A673 (cell line): ENCODE measurements at regions not wholly inside any gene's neighbourhood (a gene's known extent, or its start where the extent isn't known, plus 50 kb on each side); places are given as distances from the start of the nearest gene placed in this dataset.

Experiments used
- EZH2 ChIP-seq: fragments of 200-600 bp; sonication (generic); IDR thresholded peaks from 2 replicates; pipeline ENCODE4 v1.6.1; 2017; ENCODE audit warnings: borderline replicate concordance, low read depth, mild to moderate bottlenecking, mixed read lengths, antibody characterized with exemption, low read length; ENCODE audit not compliant: poor library complexity, severe bottlenecking
- TF ChIP-seq, protein P1 (sequence below): fragments of 300-800, 200-600 bp; sonication (generic); conservative IDR thresholded peaks from 2 replicates; pipeline ENCODE4 v1.5.1; 2017; ENCODE audit warnings: low read depth, mild to moderate bottlenecking, antibody characterized with exemption, low read length, moderate library complexity, mixed read lengths

- TF ChIP-seq, protein P1, sequence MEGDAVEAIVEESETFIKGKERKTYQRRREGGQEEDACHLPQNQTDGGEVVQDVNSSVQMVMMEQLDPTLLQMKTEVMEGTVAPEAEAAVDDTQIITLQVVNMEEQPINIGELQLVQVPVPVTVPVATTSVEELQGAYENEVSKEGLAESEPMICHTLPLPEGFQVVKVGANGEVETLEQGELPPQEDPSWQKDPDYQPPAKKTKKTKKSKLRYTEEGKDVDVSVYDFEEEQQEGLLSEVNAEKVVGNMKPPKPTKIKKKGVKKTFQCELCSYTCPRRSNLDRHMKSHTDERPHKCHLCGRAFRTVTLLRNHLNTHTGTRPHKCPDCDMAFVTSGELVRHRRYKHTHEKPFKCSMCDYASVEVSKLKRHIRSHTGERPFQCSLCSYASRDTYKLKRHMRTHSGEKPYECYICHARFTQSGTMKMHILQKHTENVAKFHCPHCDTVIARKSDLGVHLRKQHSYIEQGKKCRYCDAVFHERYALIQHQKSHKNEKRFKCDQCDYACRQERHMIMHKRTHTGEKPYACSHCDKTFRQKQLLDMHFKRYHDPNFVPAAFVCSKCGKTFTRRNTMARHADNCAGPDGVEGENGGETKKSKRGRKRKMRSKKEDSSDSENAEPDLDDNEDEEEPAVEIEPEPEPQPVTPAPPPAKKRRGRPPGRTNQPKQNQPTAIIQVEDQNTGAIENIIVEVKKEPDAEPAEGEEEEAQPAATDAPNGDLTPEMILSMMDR: no peak
- no peak for TF ChIP-seq EZH2
These were observed 2199.4 kb upstream of the PCDH20 start for GRCh38 chr13:63614874-63615612.
